HCT116 (cell line): ENCODE measurements at regions not wholly inside any gene's neighbourhood (a gene's known extent, or its start where the extent isn't known, plus 50 kb on each side); places are given as distances from the start of the nearest gene placed in this dataset.

ENCODE experiments used
- ATAC-seq: fragments of 200-7000 bp; cut with Tn5 transposase; 2 replicates; pipeline ENCODE4 v1.9.1; 2020; ENCODE audit warnings: mild to moderate bottlenecking, moderate library complexity
- BruUV-seq: library from RNA; stranded (reverse); fragments of 400-500 nt; replicated peaks from 2 replicates; lab custom pipeline; 2021; lab: Mats Ljungman, UMichigan
- CTCF ChIA-PET: fragments of 300-600 bp; sonication (Branson Sonifier 250); formaldehyde crosslinking; loops from one replicate; lab custom pipeline; 2021; ENCODE audit warnings: antibody characterized with exemption; lab: Charles Lee
- POLR2A ChIA-PET: fragments of 300-600, 350-600 bp; sonication (Branson Sonifier 250); formaldehyde crosslinking; loops from one replicate; lab custom pipeline; 2021; ENCODE audit warnings: antibody characterized with exemption; lab: Charles Lee
- RAD21 ChIA-PET, 2 experiments: fragments of 300-600 bp; sonication (Branson Sonifier 250); formaldehyde crosslinking; loops; one replicate each; lab custom pipeline; 2023; ENCODE audit warnings: low total read pairs in 2 of 2; ENCODE audit not compliant: uncharacterized antibody in 2 of 2, unreplicated experiment in 2 of 2, low non-redundant PET in 1 of 2; lab: Charles Lee
- DNase-seq: peaks from one replicate; pipeline ENCODE4 v3.0.0-alpha.2; 2010; ENCODE audit warnings: low read depth, low spot score
- H2AFZ ChIP-seq: fragments of 200-600 bp; shearing (Covaris generic), sonication (generic); 2 replicates; pipeline ENCODE4 v1.6.1; 2017; ENCODE audit warnings: low read depth, mixed run types, mixed read lengths, antibody characterized with exemption, low read length; ENCODE audit not compliant: poor library complexity, severe bottlenecking
- H3K27ac ChIP-seq: 2 replicates; pipeline ENCODE4 v1.5.1; 2012; ENCODE audit warnings: low read depth, low read length
- H3K27me3 ChIP-seq: fragments of 200-600 bp; sonication (generic); 2 replicates; pipeline ENCODE4 v1.6.1; 2016; ENCODE audit warnings: mixed run types, low read length, mixed read lengths; ENCODE audit not compliant: insufficient read depth
- H3K36me3 ChIP-seq, 2 experiments: fragments of 200-500 bp in 1 of 2; fragments of 200-600 bp in 1 of 2; sonication (Bioruptor generic) in 1 of 2; sonication (generic) in 1 of 2; 2 replicates each; pipeline versions ENCODE4 v1.5.1 to v1.6.1; 2014 to 2016; ENCODE audit warnings: low read length in 2 of 2, inconsistent platforms in 1 of 2, mixed read lengths in 1 of 2, mixed run types in 1 of 2; ENCODE audit not compliant: insufficient read depth in 2 of 2, control insufficient read depth in 1 of 2
- H3K4me1 ChIP-seq, 2 experiments: fragments of 200-600 bp in 1 of 2; sonication (generic) in 1 of 2; 2 replicates each; pipeline versions ENCODE4 v1.5.1 to v1.6.1; 2012 to 2017; ENCODE audit warnings: low read length in 2 of 2, inconsistent platforms in 1 of 2, mild to moderate bottlenecking in 1 of 2, mixed read lengths in 1 of 2, mixed run types in 1 of 2, moderate library complexity in 1 of 2; ENCODE audit not compliant: insufficient read depth in 2 of 2, control insufficient read depth in 1 of 2
- H3K4me2 ChIP-seq: fragments of 200-600 bp; sonication (generic); 2 replicates; pipeline ENCODE4 v1.6.1; 2017; ENCODE audit warnings: mixed run types, low read length, mixed read lengths
- H3K4me3 ChIP-seq, 2 experiments: fragments of 200-600 bp in 1 of 2; sonication (generic) in 1 of 2; replicated peaks in 1 of 2; 2 replicates each; pipeline ENCODE4 v1.5.1; 2011 to 2016; ENCODE audit warnings: low read length in 2 of 2, control low read depth in 1 of 2, low read depth in 1 of 2, mild to moderate bottlenecking in 1 of 2, mixed read lengths in 1 of 2, mixed run types in 1 of 2
- H3K79me2 ChIP-seq: fragments of 200-600 bp; sonication (generic); 2 replicates; pipeline ENCODE4 v1.6.1; 2017; ENCODE audit warnings: mild to moderate bottlenecking, mixed run types, low read length, moderate library complexity, mixed read lengths; ENCODE audit not compliant: insufficient read depth
- H3K9ac ChIP-seq: fragments of 200-600 bp; sonication (generic); 2 replicates; pipeline ENCODE4 v1.6.1; 2016; ENCODE audit warnings: low read length, mixed read lengths
- H3K9me2 ChIP-seq: fragments of 200-600 bp; sonication (generic), shearing (Covaris generic); 2 replicates; pipeline ENCODE4 v1.6.1; 2017; ENCODE audit warnings: mixed run types, mild to moderate bottlenecking, moderate library complexity; ENCODE audit not compliant: insufficient read depth
- H3K9me3 ChIP-seq, 2 experiments: fragments of 200-500 bp in 1 of 2; fragments of 200-600 bp in 1 of 2; sonication (Bioruptor generic) in 1 of 2; sonication (generic) in 1 of 2; 2 replicates each; pipeline ENCODE4 v1.6.1; 2014 to 2017; ENCODE audit warnings: low read length in 2 of 2, mixed read lengths in 2 of 2, inconsistent platforms in 1 of 2, low read depth in 1 of 2, mild to moderate bottlenecking in 1 of 2, mixed run types in 1 of 2, moderate library complexity in 1 of 2; ENCODE audit not compliant: control insufficient read depth in 1 of 2, insufficient read depth in 1 of 2
- H4K20me1 ChIP-seq: fragments of 200-600 bp; sonication (generic), shearing (Covaris generic); 2 replicates; pipeline ENCODE4 v1.6.1; 2017; ENCODE audit warnings: mixed run types, mild to moderate bottlenecking, moderate library complexity; ENCODE audit not compliant: insufficient read depth
- CBX3 ChIP-seq: IDR thresholded peaks from 2 replicates; pipeline ENCODE4 v1.6.1; 2012; ENCODE audit warnings: low read depth
- CEBPB ChIP-seq: IDR thresholded peaks from 2 replicates; pipeline ENCODE4 v1.6.1; 2012; ENCODE audit warnings: low read depth
- EGR1 ChIP-seq: IDR thresholded peaks from 2 replicates; pipeline ENCODE4 v1.6.1; 2012; ENCODE audit warnings: low read depth
- ELF1 ChIP-seq: IDR thresholded peaks from 2 replicates; pipeline ENCODE4 v1.6.1; 2012; ENCODE audit warnings: low read depth, borderline replicate concordance
- EZH2phosphoT487 ChIP-seq: fragments of 200-600 bp; IDR thresholded peaks from 2 replicates; pipeline ENCODE4 v1.6.1; 2018; ENCODE audit warnings: antibody characterized with exemption, borderline replicate concordance
- FOSL1 ChIP-seq: IDR thresholded peaks from 2 replicates; pipeline ENCODE4 v1.6.1; 2012; ENCODE audit warnings: low read depth
- JUND ChIP-seq: IDR thresholded peaks from 2 replicates; pipeline ENCODE4 v1.6.1; 2012
- RAD21 ChIP-seq: IDR thresholded peaks from 2 replicates; pipeline ENCODE4 v1.6.1; 2012; ENCODE audit warnings: low read depth, mild to moderate bottlenecking
- SIN3A ChIP-seq: IDR thresholded peaks from 2 replicates; pipeline ENCODE4 v1.6.1; 2012; ENCODE audit warnings: low read depth
- ZFX ChIP-seq: fragments of 450-650 bp; IDR thresholded peaks from 2 replicates; pipeline ENCODE4 v1.6.1; 2017
- intact Hi-C: fragments of 100-400 bp; cut with micrococcal nuclease; formaldehyde crosslinking; loops from 2 replicates; pipeline ENCODE4 v1.10.0; 2022
- TF ChIP-seq, protein P1 (sequence below): IDR thresholded peaks from 2 replicates; pipeline ENCODE4 v1.6.1; 2012; ENCODE audit warnings: low read depth
- TF ChIP-seq, protein P2 (sequence below): IDR thresholded peaks from 2 replicates; pipeline ENCODE4 v1.6.1; 2012
- TF ChIP-seq, protein P3 (sequence below): IDR thresholded peaks from 2 replicates; pipeline ENCODE4 v1.6.1; 2011; ENCODE audit warnings: mild to moderate bottlenecking, low read length, moderate library complexity; ENCODE audit not compliant: insufficient replicate concordance; ENCODE audit errors: extremely low read depth

DNA sequence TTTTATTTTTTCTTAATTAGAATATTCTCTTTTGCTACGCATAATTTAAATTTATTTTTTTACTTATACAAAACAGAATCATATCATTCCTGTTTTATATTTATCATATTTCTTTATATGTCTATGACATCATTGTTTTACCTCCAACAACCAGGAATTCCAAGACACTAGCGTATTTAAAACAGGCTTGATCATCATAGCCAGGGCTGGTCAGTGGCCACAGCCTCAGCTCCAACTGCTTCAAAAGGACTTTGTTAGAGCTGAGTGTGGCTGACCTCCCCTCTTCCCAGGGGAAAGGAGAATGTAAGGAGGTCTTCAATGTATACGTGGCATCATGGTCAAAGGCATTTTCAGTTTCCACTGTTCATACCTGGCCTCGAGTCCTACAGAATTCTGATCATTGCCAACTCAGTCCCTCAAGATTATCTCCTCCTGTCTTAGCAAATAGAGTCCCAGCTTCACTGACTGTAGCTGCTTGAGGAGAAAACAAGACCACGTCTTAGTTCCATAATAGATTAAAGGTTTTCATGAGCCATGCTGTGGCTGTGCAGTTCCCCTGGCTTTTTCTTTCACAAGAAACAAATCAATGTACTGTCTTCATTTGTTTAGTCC, 444.0 kb downstream of the PTPRC start:
- Histone ChIP-seq H3K79me2 (no peaks in the 10 kb centered on the region), H3K4me3 (no peak overlapping the region), H3K27me3 (no peaks in the 10 kb centered on the region), H4K20me1 (no peaks in the 10 kb centered on the region), H3K27ac (no peak overlapping the region), H3K9me2 (no peaks in the 10 kb centered on the region), H3K4me1 (no peaks in the 10 kb centered on the region), H3K4me2 (no peak overlapping the region), H3K9ac (no peak overlapping the region), H2AFZ (no peak overlapping the region), H3K36me3 (no peaks in the 10 kb centered on the region), H3K9me3 (no peaks in the 10 kb centered on the region)
- ATAC-seq: no peak
- no TSS peak for BruUV-seq
- no peak for TF ChIP-seq ELF1
- TF ChIP-seq EZH2phosphoT487: no peak
- TF ChIP-seq EGR1: no peak
- no peak for TF ChIP-seq JUND
- TF ChIP-seq SIN3A: no peak
- no peak for TF ChIP-seq CBX3
- no peak for TF ChIP-seq CEBPB
- no peak for TF ChIP-seq ZFX
- no peak for TF ChIP-seq RAD21
- TF ChIP-seq, protein P1, sequence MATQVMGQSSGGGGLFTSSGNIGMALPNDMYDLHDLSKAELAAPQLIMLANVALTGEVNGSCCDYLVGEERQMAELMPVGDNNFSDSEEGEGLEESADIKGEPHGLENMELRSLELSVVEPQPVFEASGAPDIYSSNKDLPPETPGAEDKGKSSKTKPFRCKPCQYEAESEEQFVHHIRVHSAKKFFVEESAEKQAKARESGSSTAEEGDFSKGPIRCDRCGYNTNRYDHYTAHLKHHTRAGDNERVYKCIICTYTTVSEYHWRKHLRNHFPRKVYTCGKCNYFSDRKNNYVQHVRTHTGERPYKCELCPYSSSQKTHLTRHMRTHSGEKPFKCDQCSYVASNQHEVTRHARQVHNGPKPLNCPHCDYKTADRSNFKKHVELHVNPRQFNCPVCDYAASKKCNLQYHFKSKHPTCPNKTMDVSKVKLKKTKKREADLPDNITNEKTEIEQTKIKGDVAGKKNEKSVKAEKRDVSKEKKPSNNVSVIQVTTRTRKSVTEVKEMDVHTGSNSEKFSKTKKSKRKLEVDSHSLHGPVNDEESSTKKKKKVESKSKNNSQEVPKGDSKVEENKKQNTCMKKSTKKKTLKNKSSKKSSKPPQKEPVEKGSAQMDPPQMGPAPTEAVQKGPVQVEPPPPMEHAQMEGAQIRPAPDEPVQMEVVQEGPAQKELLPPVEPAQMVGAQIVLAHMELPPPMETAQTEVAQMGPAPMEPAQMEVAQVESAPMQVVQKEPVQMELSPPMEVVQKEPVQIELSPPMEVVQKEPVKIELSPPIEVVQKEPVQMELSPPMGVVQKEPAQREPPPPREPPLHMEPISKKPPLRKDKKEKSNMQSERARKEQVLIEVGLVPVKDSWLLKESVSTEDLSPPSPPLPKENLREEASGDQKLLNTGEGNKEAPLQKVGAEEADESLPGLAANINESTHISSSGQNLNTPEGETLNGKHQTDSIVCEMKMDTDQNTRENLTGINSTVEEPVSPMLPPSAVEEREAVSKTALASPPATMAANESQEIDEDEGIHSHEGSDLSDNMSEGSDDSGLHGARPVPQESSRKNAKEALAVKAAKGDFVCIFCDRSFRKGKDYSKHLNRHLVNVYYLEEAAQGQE: no peak
- TF ChIP-seq, protein P2, sequence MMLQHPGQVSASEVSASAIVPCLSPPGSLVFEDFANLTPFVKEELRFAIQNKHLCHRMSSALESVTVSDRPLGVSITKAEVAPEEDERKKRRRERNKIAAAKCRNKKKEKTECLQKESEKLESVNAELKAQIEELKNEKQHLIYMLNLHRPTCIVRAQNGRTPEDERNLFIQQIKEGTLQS: no peak
- TF ChIP-seq, protein P3, sequence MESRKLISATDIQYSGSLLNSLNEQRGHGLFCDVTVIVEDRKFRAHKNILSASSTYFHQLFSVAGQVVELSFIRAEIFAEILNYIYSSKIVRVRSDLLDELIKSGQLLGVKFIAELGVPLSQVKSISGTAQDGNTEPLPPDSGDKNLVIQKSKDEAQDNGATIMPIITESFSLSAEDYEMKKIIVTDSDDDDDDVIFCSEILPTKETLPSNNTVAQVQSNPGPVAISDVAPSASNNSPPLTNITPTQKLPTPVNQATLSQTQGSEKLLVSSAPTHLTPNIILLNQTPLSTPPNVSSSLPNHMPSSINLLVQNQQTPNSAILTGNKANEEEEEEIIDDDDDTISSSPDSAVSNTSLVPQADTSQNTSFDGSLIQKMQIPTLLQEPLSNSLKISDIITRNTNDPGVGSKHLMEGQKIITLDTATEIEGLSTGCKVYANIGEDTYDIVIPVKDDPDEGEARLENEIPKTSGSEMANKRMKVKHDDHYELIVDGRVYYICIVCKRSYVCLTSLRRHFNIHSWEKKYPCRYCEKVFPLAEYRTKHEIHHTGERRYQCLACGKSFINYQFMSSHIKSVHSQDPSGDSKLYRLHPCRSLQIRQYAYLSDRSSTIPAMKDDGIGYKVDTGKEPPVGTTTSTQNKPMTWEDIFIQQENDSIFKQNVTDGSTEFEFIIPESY: no peak
- TF ChIP-seq FOSL1: no peak
- RAD21 ChIA-PET: no interaction called here
- CTCF ChIA-PET: interaction anchor here (0.6 kb wide), 1 partner anchor 15 kb away, joined by 3 read pairs; no protein-coding TSS in a partner anchor
- intact Hi-C loops: no loop called here
- POLR2A ChIA-PET: interaction anchor here (0.7 kb wide), 1 partner anchor 91 kb away, joined by 3 read pairs; no protein-coding TSS in a partner anchor
- no peak for DNase-seq
